Karpas-422 (cell line): ENCODE measurements at regions not wholly inside any gene's neighbourhood (a gene's known extent, or its start where the extent isn't known, plus 50 kb on each side); places are given as distances from the start of the nearest gene placed in this dataset.
A peak's percentile ranks its signal among the peaks of the same experiment; 100 is the strongest.

Experiments
- DNase-seq: peaks from one replicate; pipeline ENCODE4 v3.0.0-alpha.2; 2015
- H2AFZ ChIP-seq: fragments of 200-600 bp; sonication (generic); 2 replicates; pipeline ENCODE4 v1.6.1; 2014; ENCODE audit warnings: antibody characterized with exemption, low read length, mixed read lengths
- H3K27ac ChIP-seq: fragments of 200-600 bp; sonication (generic); 2 replicates; pipeline ENCODE4 v1.5.1; 2014; ENCODE audit warnings: mild to moderate bottlenecking, low read length, moderate library complexity
- H3K27me3 ChIP-seq: fragments of 200-600 bp; sonication (generic); 2 replicates; pipeline ENCODE4 v1.6.1; 2014; ENCODE audit warnings: low read length, mixed read lengths
- H3K36me3 ChIP-seq: fragments of 200-600 bp; sonication (generic); 2 replicates; pipeline ENCODE4 v1.6.1; 2014; ENCODE audit warnings: low read length, mixed read lengths; ENCODE audit not compliant: insufficient read depth
- H3K4me1 ChIP-seq: fragments of 200-600 bp; sonication (generic); 2 replicates; pipeline ENCODE4 v1.6.1; 2014; ENCODE audit warnings: mild to moderate bottlenecking, low read length, mixed read lengths
- H3K4me2 ChIP-seq: fragments of 200-600 bp; sonication (generic); 2 replicates; pipeline ENCODE4 v1.6.1; 2014; ENCODE audit warnings: low read length, low read depth, mild to moderate bottlenecking; ENCODE audit not compliant: poor library complexity, severe bottlenecking
- H3K4me3 ChIP-seq: fragments of 200-600 bp; sonication (generic); 2 replicates; pipeline ENCODE4 v1.5.1; 2014; ENCODE audit warnings: mild to moderate bottlenecking, antibody characterized with exemption, low read length, mixed read lengths
- H3K79me2 ChIP-seq: fragments of 200-600 bp; sonication (generic); 2 replicates; pipeline ENCODE4 v1.6.1; 2014; ENCODE audit warnings: mild to moderate bottlenecking, low read length, mixed read lengths
- H3K9ac ChIP-seq: fragments of 200-600 bp; sonication (generic); 2 replicates; pipeline ENCODE4 v1.6.0; 2014; ENCODE audit warnings: low read length
- H3K9me2 ChIP-seq: fragments of 200-600 bp; sonication (generic), shearing (Covaris generic); replicated peaks from 2 replicates; pipeline ENCODE4 v1.6.0; 2014; ENCODE audit warnings: mild to moderate bottlenecking, low read length, moderate library complexity; ENCODE audit not compliant: insufficient read depth
- H3K9me3 ChIP-seq: fragments of 300-700, 200-600 bp; sonication (generic); 2 replicates; pipeline ENCODE4 v1.6.1; 2014; ENCODE audit warnings: low read length, mixed read lengths
- H4K20me1 ChIP-seq: fragments of 200-600 bp; sonication (generic); 2 replicates; pipeline ENCODE4 v1.6.1; 2014; ENCODE audit warnings: mild to moderate bottlenecking, antibody characterized with exemption, low read length, low read depth; ENCODE audit not compliant: insufficient read depth

DNA sequence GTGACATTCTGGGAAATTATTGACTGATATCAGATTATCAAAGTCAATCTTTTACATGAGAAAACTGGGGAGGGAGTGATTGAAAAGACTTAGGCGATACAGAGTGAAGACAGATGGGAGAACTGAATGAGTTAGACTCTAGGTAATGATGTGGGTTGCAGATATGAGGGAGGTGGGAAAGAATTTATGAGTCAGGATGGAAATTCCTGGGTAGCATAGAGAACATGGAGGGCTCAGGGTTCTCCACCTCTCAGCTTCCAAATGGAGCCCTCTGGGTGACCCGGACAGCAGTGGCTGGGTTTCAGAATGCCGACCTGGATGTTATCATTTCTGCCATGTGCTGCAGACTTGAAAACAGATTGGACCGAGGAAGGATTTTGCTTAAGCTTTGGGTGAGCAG is 75.4 kb upstream of the SHB start:
- H3K4me2 ChIP-seq = no peak overlapping the region
- H3K4me1 ChIP-seq = no peaks in the 10 kb centered on the region
- no peak for DNase-seq
- H3K27ac ChIP-seq = no peak overlapping the region
- no peak overlapping the region for H3K4me3 ChIP-seq
- no peaks in the 10 kb centered on the region for H4K20me1 ChIP-seq
- H3K9ac ChIP-seq = no peak overlapping the region
- no peaks in the 10 kb centered on the region for H3K36me3 ChIP-seq
- no peaks in the 10 kb centered on the region for H3K27me3 ChIP-seq
- no peaks in the 10 kb centered on the region for H3K9me3 ChIP-seq
- H2AFZ ChIP-seq = no peak overlapping the region
- no peaks in the 10 kb centered on the region for H3K9me2 ChIP-seq
- no peaks in the 10 kb centered on the region for H3K79me2 ChIP-seq

DNA sequence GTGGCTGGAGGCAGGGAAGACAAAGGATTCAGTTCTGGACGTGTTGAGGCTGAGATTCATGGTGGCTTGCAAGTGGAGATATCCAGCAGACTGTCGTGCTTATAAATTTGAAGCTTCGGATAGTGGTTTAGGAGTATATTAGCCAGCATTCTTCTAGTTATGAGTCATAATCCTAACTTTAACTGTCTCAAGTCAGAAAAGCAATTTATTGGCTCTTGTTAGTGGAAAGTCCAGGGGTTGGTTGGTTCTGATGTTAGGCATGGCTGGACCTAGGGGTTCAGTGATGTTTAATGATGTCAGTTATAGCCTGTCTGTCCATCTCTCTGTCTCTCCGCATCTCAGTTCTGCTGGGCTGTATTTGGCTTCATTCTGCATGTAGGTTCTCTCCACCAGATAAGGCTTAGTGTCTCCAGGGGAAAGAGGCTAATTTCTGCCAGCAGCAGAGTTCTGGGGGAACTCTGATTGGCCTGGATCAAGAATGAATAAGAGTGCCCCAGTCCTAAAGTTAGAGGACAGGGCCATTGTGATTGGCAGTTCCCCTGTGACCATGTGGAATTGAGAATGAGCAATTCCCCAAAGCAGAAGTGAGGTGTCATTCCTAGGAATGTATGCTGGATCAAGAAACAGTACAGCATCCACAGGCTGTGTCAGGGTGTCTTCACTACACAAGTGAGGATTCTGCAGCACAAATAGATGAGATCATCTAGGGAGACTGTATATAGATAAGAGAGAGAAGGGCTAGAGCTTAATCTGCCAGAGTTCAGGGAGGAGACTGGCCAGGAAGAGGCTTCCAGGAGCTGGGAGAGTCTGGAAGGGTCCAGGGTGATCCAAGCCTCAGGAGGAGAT is 72.9 kb upstream of the SHB start:
- no peak overlapping the region for H3K9ac ChIP-seq
- no peaks in the 10 kb centered on the region for H3K27me3 ChIP-seq
- H3K9me3 ChIP-seq = no peaks in the 10 kb centered on the region
- no peak overlapping the region for H3K27ac ChIP-seq
- DNase-seq = no peak
- no peaks in the 10 kb centered on the region for H3K4me1 ChIP-seq
- H3K4me2 ChIP-seq = no peak overlapping the region
- no peak overlapping the region for H2AFZ ChIP-seq
- H3K79me2 ChIP-seq = no peaks in the 10 kb centered on the region
- no peak overlapping the region for H3K4me3 ChIP-seq
- no peaks in the 10 kb centered on the region for H3K9me2 ChIP-seq
- no peaks in the 10 kb centered on the region for H3K36me3 ChIP-seq
- no peaks in the 10 kb centered on the region for H4K20me1 ChIP-seq

GRCh38 chr9:38138276-38138675 is 69.2 kb upstream of the SHB start:
- H3K4me3 ChIP-seq = no peak overlapping the region
- H3K9ac ChIP-seq = no peak overlapping the region
- no peaks in the 10 kb centered on the region for H3K27me3 ChIP-seq
- DNase-seq = no peak
- H3K4me1 ChIP-seq = no peaks in the 10 kb centered on the region
- no peaks in the 10 kb centered on the region for H4K20me1 ChIP-seq
- no peaks in the 10 kb centered on the region for H3K9me2 ChIP-seq
- no peaks in the 10 kb centered on the region for H3K79me2 ChIP-seq
- no peaks in the 10 kb centered on the region for H3K9me3 ChIP-seq
- H3K27ac ChIP-seq = no peak overlapping the region
- H3K36me3 ChIP-seq = no peaks in the 10 kb centered on the region
- no peak overlapping the region for H2AFZ ChIP-seq
- no peak overlapping the region for H3K4me2 ChIP-seq

- H3K9me3 ChIP-seq = no peaks in the 10 kb centered on the region
- no peak overlapping the region for H3K27ac ChIP-seq
- no peak overlapping the region for H3K9ac ChIP-seq
- no peaks in the 10 kb centered on the region for H4K20me1 ChIP-seq
- H3K36me3 ChIP-seq = no peaks in the 10 kb centered on the region
- H3K4me1 ChIP-seq = no peaks in the 10 kb centered on the region
- no peak overlapping the region for H3K4me3 ChIP-seq
- no peaks in the 10 kb centered on the region for H3K79me2 ChIP-seq
- DNase-seq = no peak
- no peak overlapping the region for H3K4me2 ChIP-seq
- no peaks in the 10 kb centered on the region for H3K27me3 ChIP-seq
- H3K9me2 ChIP-seq = no peaks in the 10 kb centered on the region
- H2AFZ ChIP-seq = no peak overlapping the region
Observed at GRCh38 chr9:38137342-38137741, 68.3 kb upstream of the SHB start.

DNA sequence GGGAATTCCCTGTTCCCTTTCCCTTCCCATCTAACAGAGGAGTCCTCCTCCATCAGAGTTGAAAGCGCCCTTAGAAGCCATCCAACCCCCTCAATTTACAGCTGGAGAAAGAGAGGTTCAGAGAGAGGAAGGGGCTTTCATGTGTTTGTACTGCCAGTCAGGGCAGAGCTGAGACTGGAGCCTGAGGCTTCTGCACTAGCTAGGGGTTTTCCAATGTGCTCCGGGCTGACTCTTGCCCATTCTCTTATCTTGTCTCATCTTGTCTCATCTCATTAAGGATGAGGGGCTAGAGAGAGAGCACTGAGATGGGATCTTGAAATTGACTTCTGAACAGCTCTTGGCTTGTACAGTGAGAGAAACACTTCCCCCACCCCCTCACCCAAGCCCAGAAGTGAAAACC is 67.4 kb upstream of the SHB start:
- H4K20me1 ChIP-seq = no peaks in the 10 kb centered on the region
- no peak overlapping the region for H3K27ac ChIP-seq
- no peaks in the 10 kb centered on the region for H3K9me3 ChIP-seq

GRCh38 chr9:38134611-38135237 is 65.7 kb upstream of the SHB start:
- DNase-seq = no peak

More for the DNA sequence above, 67.4 kb upstream of the SHB start:
- Histone ChIP-seq H3K27me3 (no peaks in the 10 kb centered on the region), H3K4me2 (no peak overlapping the region), H3K4me3 (no peak overlapping the region), H3K4me1 (no peaks in the 10 kb centered on the region), H3K9ac (no peak overlapping the region), H2AFZ (no peak overlapping the region), H3K36me3 (no peaks in the 10 kb centered on the region), H3K79me2 (no peaks in the 10 kb centered on the region), H3K9me2 (no peaks in the 10 kb centered on the region)
- no peak for DNase-seq

GRCh38 chr9:38133595-38133994 is 64.6 kb upstream of the SHB start:
- DNase-seq = peak; percentile 51
- H2AFZ ChIP-seq = no peak overlapping the region
- H3K9ac ChIP-seq = no peak overlapping the region
- no peaks in the 10 kb centered on the region for H3K9me2 ChIP-seq
- no peak overlapping the region for H3K4me3 ChIP-seq
- H3K36me3 ChIP-seq = no peaks in the 10 kb centered on the region
- no peak overlapping the region for H3K4me2 ChIP-seq
- no peaks in the 10 kb centered on the region for H3K79me2 ChIP-seq
- no peak overlapping the region for H3K27ac ChIP-seq
- no peaks in the 10 kb centered on the region for H4K20me1 ChIP-seq
- no peaks in the 10 kb centered on the region for H3K4me1 ChIP-seq
- peaks cover 4% of the 10 kb centered on the region; the same call in 1 of the 2 replicates for H3K27me3 ChIP-seq
- H3K9me3 ChIP-seq = no peaks in the 10 kb centered on the region

More at GRCh38 chr9:38134611-38135237, 65.7 kb upstream of the SHB start:
- H3K36me3 ChIP-seq = no peaks in the 10 kb centered on the region
- H3K27me3 ChIP-seq = no peaks in the 10 kb centered on the region
- no peaks in the 10 kb centered on the region for H3K4me1 ChIP-seq
- no peaks in the 10 kb centered on the region for H4K20me1 ChIP-seq
- no peak overlapping the region for H2AFZ ChIP-seq
- no peak overlapping the region for H3K4me3 ChIP-seq
- no peak overlapping the region for H3K9ac ChIP-seq
- no peaks in the 10 kb centered on the region for H3K79me2 ChIP-seq
- no peaks in the 10 kb centered on the region for H3K9me2 ChIP-seq
- H3K4me2 ChIP-seq = no peak overlapping the region
- no peak overlapping the region for H3K27ac ChIP-seq
- H3K9me3 ChIP-seq = no peaks in the 10 kb centered on the region

DNA sequence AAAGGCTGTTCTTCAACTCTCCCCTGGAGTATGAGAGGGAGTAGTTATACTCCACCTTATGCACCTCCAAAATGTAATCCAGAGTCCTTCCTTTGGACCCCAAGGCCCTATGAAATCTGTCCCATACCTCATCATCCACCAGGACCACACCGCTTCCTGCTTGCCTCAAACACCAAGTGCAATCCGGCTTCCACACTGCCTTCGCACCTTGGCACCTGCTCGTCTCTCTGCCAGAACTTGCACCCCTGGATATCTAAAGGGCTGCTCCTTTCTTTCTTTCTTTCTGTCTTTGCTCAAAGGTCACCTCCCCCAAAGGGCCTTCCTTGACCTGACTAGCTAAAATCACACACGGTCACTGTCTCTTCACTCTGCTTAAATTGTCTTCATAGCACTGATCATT is 63.9 kb upstream of the SHB start:
- Histone ChIP-seq H3K4me1 (no peaks in the 10 kb centered on the region), H4K20me1 (no peaks in the 10 kb centered on the region), H3K36me3 (no peaks in the 10 kb centered on the region), H3K9me3 (no peaks in the 10 kb centered on the region), H3K79me2 (no peaks in the 10 kb centered on the region), H2AFZ (no peak overlapping the region), H3K27me3 (peaks cover 4% of the 10 kb centered on the region; the same call in 1 of the 2 replicates), H3K4me2 (no peak overlapping the region), H3K9me2 (no peaks in the 10 kb centered on the region), H3K27ac (no peak overlapping the region), H3K9ac (no peak overlapping the region), H3K4me3 (no peak overlapping the region)
- no peak for DNase-seq
